H9 (cell line): ENCODE measurements at regions not wholly inside any gene's neighbourhood (a gene's known extent, or its start where the extent isn't known, plus 50 kb on each side); places are given as distances from the start of the nearest gene placed in this dataset.

ENCODE experiments used
- DNase-seq: peaks from one replicate; pipeline ENCODE4 v3.0.0-alpha.2; 2017
- H2AFZ ChIP-seq: one replicate; pipeline ENCODE4 v1.6.1; 2013; ENCODE audit warnings: mild to moderate bottlenecking, low read length, control low read depth, moderate library complexity
- H2AK5ac ChIP-seq: 2 replicates; pipeline ENCODE4 v1.6.1; 2013; ENCODE audit warnings: low read length, control low read depth, mixed read lengths; ENCODE audit not compliant: insufficient read length
- H2BK120ac ChIP-seq: one replicate; pipeline ENCODE4 v1.6.1; 2013; ENCODE audit warnings: low read depth, mild to moderate bottlenecking, low read length, control low read depth, inconsistent platforms; ENCODE audit not compliant: poor library complexity, severe bottlenecking
- H2BK12ac ChIP-seq: 2 replicates; pipeline ENCODE4 v1.6.1; 2013; ENCODE audit warnings: low read length, control low read depth, mixed read lengths, low read depth; ENCODE audit not compliant: insufficient read length
- H2BK15ac ChIP-seq: 2 replicates; pipeline ENCODE4 v1.6.1; 2013; ENCODE audit warnings: low read depth, low read length, control low read depth
- H2BK20ac ChIP-seq: one replicate; pipeline ENCODE4 v1.6.1; 2013; ENCODE audit warnings: low read depth, mild to moderate bottlenecking, low read length, control low read depth, inconsistent platforms; ENCODE audit not compliant: poor library complexity, severe bottlenecking
- H2BK5ac ChIP-seq: 2 replicates; pipeline ENCODE4 v1.6.1; 2013; ENCODE audit warnings: low read length, control low read depth, mixed read lengths; ENCODE audit not compliant: insufficient read length
- H3K14ac ChIP-seq: 2 replicates; pipeline ENCODE4 v1.6.1; 2013; ENCODE audit warnings: low read length, control low read depth; ENCODE audit not compliant: insufficient read depth
- H3K18ac ChIP-seq: 2 replicates; pipeline ENCODE4 v1.6.1; 2013; ENCODE audit warnings: low read depth, mild to moderate bottlenecking, mixed read lengths, low read length, control low read depth; ENCODE audit not compliant: insufficient read length
- H3K23ac ChIP-seq: 2 replicates; pipeline ENCODE4 v1.6.1; 2013; ENCODE audit warnings: low read length, control low read depth, mixed read lengths, low read depth; ENCODE audit not compliant: insufficient read length
- H3K23me2 ChIP-seq: 2 replicates; pipeline ENCODE4 v1.6.1; 2013; ENCODE audit warnings: low read depth, mild to moderate bottlenecking, mixed read lengths, low read length, control low read depth; ENCODE audit not compliant: insufficient read length, poor library complexity, severe bottlenecking
- H3K27ac ChIP-seq: 2 replicates; pipeline ENCODE4 v1.5.1; 2013; ENCODE audit warnings: low read length, control low read depth, mixed read lengths, low read depth; ENCODE audit not compliant: insufficient read length
- H3K27me3 ChIP-seq: 2 replicates; pipeline ENCODE4 v1.6.1; 2013; ENCODE audit warnings: low read length, control low read depth, inconsistent platforms; ENCODE audit not compliant: insufficient read depth
- H3K4ac ChIP-seq: 2 replicates; pipeline ENCODE4 v1.6.1; 2013; ENCODE audit warnings: low read depth, mild to moderate bottlenecking, control low read depth, inconsistent platforms, low read length, moderate library complexity
- H3K4me1 ChIP-seq: 2 replicates; pipeline ENCODE4 v1.6.1; 2013; ENCODE audit warnings: low read length, control low read depth, inconsistent platforms; ENCODE audit not compliant: insufficient read depth
- H3K4me2 ChIP-seq: 2 replicates; pipeline ENCODE4 v1.6.1; 2013; ENCODE audit warnings: low read length, control low read depth, mixed read lengths; ENCODE audit not compliant: insufficient read length, insufficient read depth
- H3K56ac ChIP-seq: 2 replicates; pipeline ENCODE4 v1.6.1; 2013; ENCODE audit warnings: low read depth, mild to moderate bottlenecking, mixed read lengths, low read length, control low read depth; ENCODE audit not compliant: insufficient read length
- H3K79me1 ChIP-seq: 2 replicates; pipeline ENCODE4 v1.6.1; 2013; ENCODE audit warnings: low read depth, mild to moderate bottlenecking, moderate library complexity, low read length, control low read depth, inconsistent platforms; ENCODE audit not compliant: insufficient read depth, poor library complexity, severe bottlenecking
- H3K79me2 ChIP-seq: 2 replicates; pipeline ENCODE4 v1.6.1; 2013; ENCODE audit warnings: low read length, control low read depth, inconsistent platforms; ENCODE audit not compliant: insufficient read depth
- H3K9ac ChIP-seq: 2 replicates; pipeline ENCODE4 v1.6.1; 2013; ENCODE audit warnings: low read length, control low read depth, mixed read lengths; ENCODE audit not compliant: insufficient read length; ENCODE audit errors: extremely low read depth
- H3K9me3 ChIP-seq: one replicate; pipeline ENCODE4 v1.6.1; 2013; ENCODE audit warnings: low read depth, low read length, inconsistent platforms; ENCODE audit not compliant: control insufficient read depth
- H3T11ph ChIP-seq: one replicate; pipeline ENCODE4 v1.6.1; 2013; ENCODE audit warnings: mild to moderate bottlenecking, low read length, control low read depth, inconsistent platforms
- H4K20me1 ChIP-seq: one replicate; pipeline ENCODE4 v1.6.1; 2013; ENCODE audit not compliant: control insufficient read depth, insufficient read length, insufficient read depth
- H4K5ac ChIP-seq: 2 replicates; pipeline ENCODE4 v1.6.1; 2013; ENCODE audit warnings: low read depth, mild to moderate bottlenecking, mixed read lengths, low read length, control low read depth; ENCODE audit not compliant: insufficient read length
- H4K8ac ChIP-seq: replicated peaks from 2 replicates; pipeline ENCODE4 v1.6.1; 2013; ENCODE audit warnings: low read length, control low read depth, mixed read lengths, low read depth; ENCODE audit not compliant: insufficient read length
- H4K91ac ChIP-seq: 2 replicates; pipeline ENCODE4 v1.6.1; 2013; ENCODE audit warnings: low read depth, mild to moderate bottlenecking, moderate library complexity, mixed read lengths, low read length, control low read depth; ENCODE audit not compliant: insufficient read length
- H3K27ac Mint-ChIP-seq, 3 experiments: 2 replicates in 2 of 3; 3 replicates in 1 of 3; pipeline ENCODE4 v1.8.0; 2020 to 2021; ENCODE audit warnings: mixed read lengths in 3 of 3, mild to moderate bottlenecking in 1 of 3, moderate library complexity in 1 of 3
- H3K27me3 Mint-ChIP-seq: 2 replicates; pipeline ENCODE4 v1.8.0; 2021; ENCODE audit warnings: low read depth, mild to moderate bottlenecking, moderate library complexity, mixed read lengths
- H3K36me3 Mint-ChIP-seq, 3 experiments: 2 replicates in 2 of 3; 3 replicates in 1 of 3; pipeline ENCODE4 v1.8.0; 2020 to 2021; ENCODE audit warnings: low read depth in 3 of 3, mixed read lengths in 3 of 3; ENCODE audit not compliant: insufficient read depth in 1 of 3
- H3K4me1 Mint-ChIP-seq, 2 experiments: 2 replicates each; pipeline ENCODE4 v1.8.0; 2020; ENCODE audit warnings: mixed read lengths in 2 of 2
- H3K4me3 Mint-ChIP-seq, 2 experiments: 2 replicates in 1 of 2; 3 replicates in 1 of 2; pipeline ENCODE4 v1.8.0; 2020 to 2021; ENCODE audit warnings: mild to moderate bottlenecking in 2 of 2, mixed read lengths in 2 of 2, moderate library complexity in 1 of 2
- H3K9me3 Mint-ChIP-seq, 2 experiments: 2 replicates in 1 of 2; 3 replicates in 1 of 2; pipeline ENCODE4 v1.8.0; 2020; ENCODE audit warnings: mild to moderate bottlenecking in 2 of 2, mixed read lengths in 2 of 2, moderate library complexity in 1 of 2
- WGBS: extraction: QIAGEN DNeasy Blood & Tissue Kit; methylation state at CpG from one replicate; pipeline ENCODE4 v1.1.7; 2013; ENCODE audit warnings: missing lambda C conversion rate, low lambda C conversion rate, mixed read lengths; ENCODE audit not compliant: insufficient read length; ENCODE audit errors: extremely low coverage; 5-methylcytosine and 5-hydroxymethylcytosine counted together
- TF ChIP-seq, protein P1 (sequence below): fragments of 200-600 bp; sonication (generic); conservative IDR thresholded peaks from 3 replicates; pipeline ENCODE4 v1.8.0; 2021; ENCODE audit warnings: antibody characterized with exemption, mild to moderate bottlenecking

DNA sequence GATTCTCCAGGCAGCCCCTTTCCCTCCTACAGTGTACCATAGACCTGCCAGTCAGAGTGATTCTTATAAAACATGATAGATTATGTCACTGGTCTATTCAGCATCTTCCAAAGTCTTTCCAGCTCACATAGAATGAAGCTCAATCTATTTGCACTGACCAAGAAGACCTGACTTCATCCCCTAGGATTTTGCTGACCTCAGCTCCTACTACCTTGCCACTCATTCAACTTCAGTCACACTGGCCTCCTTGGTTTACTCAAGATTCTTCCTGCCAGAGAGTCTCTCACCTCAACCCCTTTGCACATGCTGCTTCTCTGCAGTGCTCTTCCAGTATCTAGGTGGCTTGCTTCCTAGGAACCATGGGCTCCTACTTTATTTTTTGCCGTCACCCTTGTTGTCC lies 392.9 kb downstream of the PID1 start:
- Histone ChIP-seq H3K23ac (no peak overlapping the region), H3K23me2 (no peaks in the 10 kb centered on the region), H2BK5ac (no peak overlapping the region), H3K9me3 (no peaks in the 10 kb centered on the region), H2AK5ac (no peak overlapping the region), H3K79me2 (no peaks in the 10 kb centered on the region), H4K20me1 (no peaks in the 10 kb centered on the region), H3K9ac (no peak overlapping the region), H3K27me3 (no peaks in the 10 kb centered on the region), H3K4me2 (no peak overlapping the region), H2BK12ac (no peak overlapping the region), H4K5ac (no peak overlapping the region), H3K18ac (no peak overlapping the region), H3K14ac (no peak overlapping the region), H2BK15ac (no peak overlapping the region), H4K91ac (no peak overlapping the region), H2BK120ac (no peak overlapping the region), H3K79me1 (no peaks in the 10 kb centered on the region), H2BK20ac (no peak overlapping the region), H3K56ac (no peak overlapping the region), H3K27ac (no peak overlapping the region), H2AFZ (no peak overlapping the region), H4K8ac (no peak overlapping the region), H3K4ac (no peak overlapping the region), H3K4me1 (no peaks in the 10 kb centered on the region), H3T11ph (no peak overlapping the region)
- no CpG with 5 or more reads among the region's 1 CpG for WGBS
- H3K4me3 Mint-ChIP-seq, result no peak overlapping the region
- H3K27me3 Mint-ChIP-seq, result no peaks in the 10 kb centered on the region
- TF ChIP-seq, protein P1, sequence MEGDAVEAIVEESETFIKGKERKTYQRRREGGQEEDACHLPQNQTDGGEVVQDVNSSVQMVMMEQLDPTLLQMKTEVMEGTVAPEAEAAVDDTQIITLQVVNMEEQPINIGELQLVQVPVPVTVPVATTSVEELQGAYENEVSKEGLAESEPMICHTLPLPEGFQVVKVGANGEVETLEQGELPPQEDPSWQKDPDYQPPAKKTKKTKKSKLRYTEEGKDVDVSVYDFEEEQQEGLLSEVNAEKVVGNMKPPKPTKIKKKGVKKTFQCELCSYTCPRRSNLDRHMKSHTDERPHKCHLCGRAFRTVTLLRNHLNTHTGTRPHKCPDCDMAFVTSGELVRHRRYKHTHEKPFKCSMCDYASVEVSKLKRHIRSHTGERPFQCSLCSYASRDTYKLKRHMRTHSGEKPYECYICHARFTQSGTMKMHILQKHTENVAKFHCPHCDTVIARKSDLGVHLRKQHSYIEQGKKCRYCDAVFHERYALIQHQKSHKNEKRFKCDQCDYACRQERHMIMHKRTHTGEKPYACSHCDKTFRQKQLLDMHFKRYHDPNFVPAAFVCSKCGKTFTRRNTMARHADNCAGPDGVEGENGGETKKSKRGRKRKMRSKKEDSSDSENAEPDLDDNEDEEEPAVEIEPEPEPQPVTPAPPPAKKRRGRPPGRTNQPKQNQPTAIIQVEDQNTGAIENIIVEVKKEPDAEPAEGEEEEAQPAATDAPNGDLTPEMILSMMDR, result no peak
- peaks cover 0 to 3% of the 10 kb centered on the region in 2 experiments; a peak in 1 of 4 replicates for H3K4me1 Mint-ChIP-seq
- H3K36me3 Mint-ChIP-seq, result no peaks in the 10 kb centered on the region
- no peak for DNase-seq
- H3K27ac Mint-ChIP-seq, result no peak overlapping the region
- peaks cover 0 to 8% of the 10 kb centered on the region in 2 experiments; a peak in 2 of 5 replicates for H3K9me3 Mint-ChIP-seq
